NCI-H510A treated with DMSO at 0.1 percent for 48 hours (cell line): ENCODE measurements at regions not wholly inside any gene's neighbourhood (a gene's known extent, or its start where the extent isn't known, plus 50 kb on each side); places are given as distances from the start of the nearest gene placed in this dataset.
A peak's percentile ranks its signal among the peaks of the same experiment; 100 is the strongest.
"Not testable (repeated sequence)": the region's sequence is repeated elsewhere in the genome, so short reads cannot be mapped to it uniquely, and the experiment has no call there.

ENCODE experiments used
- DNase-seq: peaks from one replicate; lab custom pipeline; 2025; lab: John Stamatoyannopoulos, UW

DNA sequence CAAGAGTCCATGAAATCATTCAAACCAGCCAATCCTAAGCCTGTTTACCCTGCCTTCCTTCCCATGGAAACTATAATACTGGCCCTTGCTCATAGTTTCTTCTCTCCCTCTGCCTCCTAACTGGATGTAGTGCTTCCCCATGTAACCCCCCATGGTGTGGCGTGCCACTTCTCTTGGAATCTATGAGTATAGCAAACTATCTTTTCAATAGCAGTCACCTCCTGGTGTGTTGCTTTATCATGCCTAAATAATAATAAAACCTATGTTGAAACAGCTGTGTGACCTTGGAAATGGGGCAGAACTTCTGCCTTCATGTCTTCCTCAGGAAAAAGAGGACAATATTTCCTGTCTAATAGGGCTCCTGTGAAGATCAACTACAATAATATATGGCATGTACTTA is 234.8 kb upstream of the EDNRA start:
- no peak for DNase-seq

DNA sequence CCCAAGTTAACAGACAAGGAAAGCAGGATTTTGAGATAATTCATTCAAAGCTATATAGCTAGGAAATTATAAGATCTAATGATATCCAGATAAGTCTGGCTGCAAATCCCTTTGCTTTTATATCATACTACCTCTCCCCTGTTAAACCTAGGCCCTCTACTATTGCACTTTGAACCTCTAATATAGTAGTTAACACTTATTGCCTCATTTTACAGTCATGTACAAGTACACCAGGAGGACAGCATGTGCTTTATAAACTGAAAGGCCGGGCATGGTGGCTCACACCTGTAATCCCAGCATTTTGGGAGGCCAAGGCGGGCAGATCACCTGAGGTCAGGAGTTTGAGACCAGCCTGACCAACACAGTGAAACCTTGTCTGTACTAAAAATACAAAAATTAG is 234.4 kb upstream of the EDNRA start:
- DNase-seq: not testable (repeated sequence)

DNA sequence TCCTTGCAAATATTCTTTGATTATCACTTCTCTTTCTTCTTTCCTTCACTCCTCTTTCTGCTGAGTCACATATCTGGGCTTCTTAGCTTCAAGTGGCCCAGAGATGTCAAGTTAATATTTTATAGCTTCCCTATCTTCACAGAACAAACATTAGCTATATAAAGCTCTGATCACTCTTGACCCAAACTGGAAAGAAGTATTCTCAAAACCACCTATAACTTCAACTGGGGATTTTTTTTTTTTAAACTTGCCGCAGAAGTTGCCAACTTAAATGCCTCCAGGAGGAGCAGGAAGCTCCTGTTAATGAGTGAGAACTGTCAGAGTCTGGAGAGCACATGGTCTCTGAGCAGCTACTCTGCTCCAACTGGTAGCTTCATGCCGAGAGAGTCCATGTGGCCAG is 233.3 kb upstream of the EDNRA start:
- no peak for DNase-seq

DNA sequence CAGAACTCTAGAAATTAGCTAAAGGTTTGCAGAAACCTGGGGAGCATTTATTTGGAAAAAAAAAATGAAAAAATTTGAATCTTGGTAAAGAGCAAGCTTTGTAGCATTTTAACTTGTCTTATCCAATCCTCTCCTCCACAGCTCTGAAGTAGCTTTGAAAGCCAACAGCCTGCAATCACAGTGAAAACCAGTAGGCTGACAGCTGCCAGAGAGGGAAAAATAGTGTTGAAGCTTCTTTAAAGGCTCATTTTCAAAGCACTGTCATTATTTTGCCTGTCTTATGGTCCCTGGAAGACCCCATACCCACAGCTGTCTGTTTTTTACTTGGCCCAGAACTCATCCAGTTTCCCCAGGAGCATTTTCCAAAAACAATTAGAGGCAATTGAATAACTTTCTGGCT is 230.8 kb upstream of the EDNRA start:
- DNase-seq: no peak

DNA sequence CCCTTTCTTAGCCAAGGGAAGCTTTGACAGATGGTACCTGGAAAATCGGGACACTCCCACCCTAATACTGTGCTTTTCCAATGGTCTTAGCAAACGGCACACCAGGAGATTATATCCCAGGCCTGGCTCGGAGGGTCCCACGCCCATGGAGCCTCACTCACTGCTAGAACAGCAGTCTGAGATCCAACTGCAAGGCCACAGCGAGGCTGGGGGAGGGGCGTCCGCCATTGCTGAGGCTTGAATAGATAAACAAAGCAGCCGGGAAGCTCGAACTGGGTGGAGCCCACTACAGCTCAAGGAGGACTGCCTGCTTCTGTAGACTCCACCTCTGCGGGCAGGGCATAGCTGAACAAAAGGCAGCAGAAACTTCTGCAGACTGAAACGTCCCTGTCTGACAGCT is 225.6 kb upstream of the EDNRA start:
- DNase-seq: not testable (repeated sequence)

DNA sequence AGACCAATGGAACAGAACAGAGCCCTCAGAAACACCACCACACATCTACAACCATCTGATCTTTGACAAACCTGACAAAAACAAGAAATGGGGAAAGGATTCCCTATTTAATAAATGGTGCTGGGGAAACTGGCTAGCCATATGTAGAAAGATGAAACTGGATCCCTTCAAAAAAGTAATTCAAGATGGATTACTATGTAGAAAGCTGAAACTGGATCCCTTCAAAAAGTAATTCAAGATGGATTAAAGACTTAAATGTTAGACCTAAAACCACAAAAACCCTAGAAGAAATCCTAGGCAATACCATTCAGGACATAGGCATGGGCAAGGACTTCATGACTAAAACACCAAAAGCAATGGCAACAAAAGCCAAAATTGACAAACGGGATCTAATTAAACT is 221.6 kb upstream of the EDNRA start:
- not testable (repeated sequence) for DNase-seq

DNA sequence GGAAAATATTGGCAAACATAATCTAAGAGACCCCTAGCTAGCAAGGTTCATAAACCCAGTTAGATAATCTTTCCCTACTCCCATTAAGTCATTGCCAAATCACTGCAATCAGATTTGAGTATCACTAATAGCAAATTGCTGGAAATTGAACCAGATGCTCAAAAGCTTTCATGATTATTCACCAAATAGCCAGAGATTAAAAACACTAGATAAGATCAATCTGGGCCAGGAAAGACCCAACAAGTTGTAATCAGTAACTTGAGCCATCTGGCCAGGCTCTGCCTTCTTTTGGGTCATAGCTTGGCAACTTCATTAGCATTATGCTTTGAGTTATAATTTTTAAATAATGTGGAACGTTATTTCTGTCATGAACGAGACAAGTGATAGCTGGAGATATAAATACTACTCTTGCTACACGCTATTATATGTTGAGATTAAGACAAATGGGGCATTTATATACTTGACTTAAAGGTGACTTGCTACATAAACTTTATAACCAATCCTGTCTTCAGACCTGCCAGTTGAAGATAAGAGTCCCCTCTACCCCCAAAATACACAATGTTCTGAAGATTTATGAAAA is 196.6 kb upstream of the EDNRA start:
- DNase-seq: no peak

DNA sequence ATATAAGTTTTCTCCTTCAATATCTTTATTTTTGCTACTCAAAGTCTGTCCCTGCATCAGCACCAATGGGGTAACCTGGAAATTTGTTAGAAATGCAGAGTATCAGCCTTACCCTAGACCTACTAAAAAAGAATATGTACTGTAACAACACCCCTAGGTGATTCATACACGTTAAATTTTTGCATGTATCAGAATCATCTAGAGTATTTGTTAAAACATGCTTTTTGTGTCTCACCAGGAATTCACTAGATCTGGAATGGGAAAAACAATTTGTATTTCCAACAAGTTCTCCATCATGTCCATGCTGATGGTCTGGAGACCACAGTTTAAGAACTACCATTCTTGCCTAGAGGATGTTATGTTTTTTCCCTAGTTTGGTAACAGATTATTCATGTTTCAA is 196.0 kb upstream of the EDNRA start:
- no peak for DNase-seq

DNA sequence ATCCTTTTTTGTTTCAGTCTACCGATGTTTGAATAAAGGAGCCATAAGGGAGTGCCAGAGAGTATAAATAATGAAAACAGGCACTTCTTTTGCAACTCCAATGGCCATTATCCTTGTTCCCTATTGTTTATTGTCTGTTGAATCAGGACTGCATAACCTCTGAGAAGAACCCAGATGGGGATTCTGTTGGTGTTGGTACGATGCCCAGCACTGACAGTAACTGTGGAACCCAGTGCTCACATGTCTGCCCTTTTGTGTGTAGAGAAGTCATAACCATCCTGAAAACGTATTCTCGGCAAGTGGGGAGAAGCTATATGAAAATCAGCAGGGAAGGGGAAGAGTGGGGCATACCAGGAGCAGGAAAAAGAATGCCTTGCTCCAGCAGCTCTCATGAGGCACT is 195.1 kb upstream of the EDNRA start:
- DNase-seq: no peak

DNA sequence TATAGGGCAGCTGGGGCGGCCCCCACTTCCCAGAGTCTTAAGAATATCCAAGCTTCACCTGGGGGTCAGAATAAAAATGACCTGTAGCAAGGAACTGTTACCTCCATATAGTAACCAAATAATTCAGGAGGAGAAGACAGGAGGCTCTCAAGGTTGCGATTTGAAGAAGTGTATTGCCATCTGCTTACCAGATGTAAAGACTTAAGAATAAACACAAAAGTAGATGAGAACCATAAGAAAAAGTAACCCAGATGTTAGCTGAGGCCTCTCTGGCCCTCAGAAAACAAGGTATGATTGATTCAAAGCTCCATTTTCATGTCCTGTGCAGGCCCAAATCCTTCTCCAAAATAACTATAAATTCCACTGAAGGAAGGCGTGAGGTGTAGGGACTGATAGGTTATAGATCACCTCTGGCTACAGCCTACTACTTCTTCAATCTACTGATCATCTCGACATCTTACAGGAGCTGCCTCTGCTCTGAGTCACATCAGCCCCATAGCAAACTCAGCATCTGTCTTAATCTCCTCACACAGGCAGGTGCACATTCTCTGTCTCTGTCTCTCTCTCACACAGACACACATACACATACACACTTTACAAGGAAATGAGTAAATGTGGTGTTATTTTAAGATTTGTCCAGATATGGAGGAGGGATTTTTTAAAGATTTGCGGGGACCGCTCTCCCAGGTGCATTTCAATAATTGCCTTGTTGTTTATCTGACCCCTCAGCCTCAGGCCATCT is 193.9 kb upstream of the EDNRA start:
- no peak for DNase-seq

DNA sequence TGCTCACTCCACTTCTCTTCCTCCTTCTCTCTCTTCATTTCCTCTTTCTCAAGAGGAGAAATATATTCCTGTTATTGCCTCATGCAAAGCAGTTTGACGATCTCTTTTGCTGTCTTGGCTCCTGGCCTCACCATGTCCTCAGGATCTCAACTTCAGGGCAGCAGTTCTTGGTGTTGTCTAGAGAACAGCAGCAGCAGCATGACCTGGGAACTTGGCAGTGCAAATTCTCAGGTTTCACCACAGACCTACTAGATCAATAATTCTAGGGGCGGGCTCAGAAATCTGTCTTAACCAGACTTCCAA is 193.4 kb upstream of the EDNRA start:
- DNase-seq: no peak

DNA sequence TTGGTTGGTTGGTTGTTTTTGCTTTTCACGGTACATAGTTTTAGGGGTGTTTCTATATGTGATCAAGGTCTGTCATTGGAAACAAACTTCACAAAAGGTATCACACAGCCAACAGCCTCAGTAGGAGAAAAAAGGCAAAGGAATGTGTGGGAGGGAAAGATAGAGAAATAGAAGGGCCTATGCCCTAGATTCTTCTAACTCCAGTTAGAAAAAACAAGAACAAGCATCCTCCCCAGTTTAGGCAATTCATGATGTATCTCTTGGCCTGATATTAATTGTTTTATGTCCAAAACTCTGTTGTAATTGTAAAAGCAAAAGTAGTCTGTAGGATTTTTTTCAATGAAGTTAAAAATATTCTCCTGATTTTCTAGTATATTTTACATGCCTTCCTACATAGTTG is 192.4 kb upstream of the EDNRA start:
- DNase-seq: no peak

DNA sequence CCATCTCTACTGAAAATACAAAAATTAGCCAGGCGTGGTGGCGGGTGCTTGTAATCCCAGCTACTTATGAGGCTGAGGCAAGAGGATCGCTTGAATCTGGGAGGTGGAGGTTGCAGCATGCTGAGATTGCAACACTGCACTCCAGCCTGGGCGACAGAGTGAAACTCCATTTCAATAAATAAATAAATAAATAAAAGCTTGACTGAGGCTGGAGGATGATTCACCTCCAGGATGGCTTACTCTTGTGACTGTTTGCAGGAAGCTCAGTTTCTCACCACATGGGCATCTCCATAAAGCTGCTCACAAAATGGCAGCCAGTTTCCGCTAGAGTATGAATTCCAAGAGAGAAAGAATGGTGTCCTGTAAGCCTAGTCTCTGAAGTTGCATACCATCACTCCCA is 191.7 kb upstream of the EDNRA start:
- no peak for DNase-seq

DNA sequence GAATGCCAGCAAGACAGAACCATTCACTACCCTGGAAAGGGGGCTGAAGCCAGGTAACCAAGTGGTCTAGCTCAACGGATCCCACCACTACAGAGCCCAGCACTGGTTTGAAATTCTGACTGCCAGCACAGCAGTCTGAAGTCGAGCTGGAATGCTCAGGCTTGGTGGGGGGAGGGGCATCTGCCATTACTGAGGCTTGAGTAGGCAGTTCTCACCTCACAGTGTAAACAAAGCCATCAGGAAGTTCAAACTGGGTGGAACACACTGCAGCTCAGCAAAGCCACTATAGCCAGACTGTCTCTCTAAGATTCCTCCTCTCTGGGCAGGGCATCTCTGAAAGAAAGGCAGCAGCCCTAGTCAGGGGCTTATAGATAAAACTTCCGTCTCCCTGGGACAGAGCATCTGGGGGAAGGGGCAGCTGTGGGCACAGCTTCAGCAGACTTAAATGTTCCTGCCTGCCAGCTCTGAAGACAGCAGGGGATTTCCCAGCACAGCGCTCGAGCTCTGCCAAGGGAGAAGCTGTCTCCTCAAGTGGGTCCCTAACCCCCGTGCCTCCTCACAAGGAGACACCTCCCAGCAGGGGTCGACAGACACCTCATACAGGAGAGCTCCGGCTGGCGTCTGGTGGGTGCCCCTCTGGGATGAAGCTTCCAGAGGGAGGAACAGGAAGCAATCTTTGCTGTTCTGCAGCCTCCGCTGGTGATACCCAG is 188.1 kb upstream of the EDNRA start:
- DNase-seq: peak; percentile 14

DNA sequence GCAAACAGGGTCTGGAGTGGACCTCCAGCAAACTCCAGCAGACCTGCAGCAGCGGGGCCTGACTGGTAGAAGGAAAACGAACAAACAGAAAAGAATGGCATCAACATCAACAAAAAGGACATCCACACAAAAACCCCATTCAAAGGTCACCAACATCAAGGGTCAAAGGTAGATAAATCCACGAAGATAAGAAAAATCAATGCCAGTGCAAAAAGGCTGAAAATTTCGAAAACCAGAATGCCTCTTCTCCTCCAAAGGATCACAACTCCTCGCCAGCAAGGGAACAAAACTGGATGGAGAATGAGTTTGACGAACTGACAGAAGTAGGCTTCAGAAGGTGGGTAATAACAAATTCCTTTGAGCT is 187.6 kb upstream of the EDNRA start:
- not testable (repeated sequence) for DNase-seq

DNA sequence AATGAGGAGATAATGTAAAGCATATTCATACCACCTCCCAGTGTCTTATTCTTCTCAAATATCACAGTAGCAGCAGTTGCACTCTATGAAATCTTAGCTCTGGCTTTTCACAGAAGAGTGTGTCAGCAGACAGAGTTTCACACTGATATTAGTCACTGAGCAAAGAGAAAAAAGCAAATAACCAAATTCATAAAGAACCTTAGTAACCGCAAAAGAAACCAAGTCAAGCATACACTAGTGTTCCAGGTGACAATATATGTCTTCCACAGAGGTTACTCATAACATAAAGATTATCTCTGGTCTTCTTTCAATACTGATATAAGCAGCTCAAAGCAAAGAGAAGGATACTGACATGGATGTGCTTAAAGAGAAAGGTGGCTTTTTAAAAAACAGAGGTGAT is 181.7 kb upstream of the EDNRA start:
- no peak for DNase-seq

DNA sequence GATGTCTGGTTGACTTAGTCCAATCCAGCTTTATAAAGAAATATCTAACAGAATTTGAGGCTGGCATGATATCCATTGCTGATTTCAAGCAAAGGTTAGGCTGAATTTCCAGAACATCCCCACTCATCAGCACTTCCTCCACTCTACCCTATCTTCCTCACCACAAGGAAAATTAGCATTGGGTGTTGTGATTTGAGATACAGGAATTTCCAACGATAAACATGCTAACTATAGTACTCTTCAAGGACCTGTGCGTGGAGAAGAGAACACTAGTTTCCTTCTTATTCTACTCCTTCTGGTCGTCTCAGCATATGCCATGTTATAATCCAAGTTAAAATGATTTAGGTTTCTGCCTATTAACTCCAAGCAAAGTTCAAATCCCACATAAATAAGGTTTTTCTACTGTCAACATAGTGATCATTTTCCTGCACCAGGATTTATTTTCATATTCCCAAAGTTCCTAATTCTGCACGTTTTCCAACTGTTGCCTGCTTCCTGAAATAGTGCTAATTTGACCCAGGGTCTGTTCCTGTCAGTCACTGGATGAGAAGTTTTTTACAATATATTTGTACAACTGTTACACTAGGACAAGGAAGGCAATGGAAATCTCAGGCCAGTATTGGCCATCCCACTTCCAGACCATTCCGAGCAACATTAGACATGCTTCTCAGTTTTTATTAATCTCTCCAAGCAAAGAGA is 177.6 kb upstream of the EDNRA start:
- no peak for DNase-seq

DNA sequence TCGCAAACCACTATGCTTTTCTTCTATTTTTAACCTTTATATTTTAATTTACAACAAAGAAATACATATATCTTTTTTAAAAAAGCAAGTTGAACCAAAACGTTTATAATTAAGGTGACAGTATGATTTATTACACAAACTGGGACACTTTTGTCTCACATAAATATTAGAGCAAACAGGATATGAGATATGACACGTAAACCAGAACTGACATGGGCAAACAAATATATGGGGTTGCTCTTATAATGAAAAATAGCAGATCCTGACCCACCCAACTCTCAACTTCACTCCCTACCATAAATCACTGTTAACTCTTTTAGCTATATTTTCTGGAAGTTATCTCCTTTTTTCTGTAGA is 177.0 kb upstream of the EDNRA start:
- no peak for DNase-seq

DNA sequence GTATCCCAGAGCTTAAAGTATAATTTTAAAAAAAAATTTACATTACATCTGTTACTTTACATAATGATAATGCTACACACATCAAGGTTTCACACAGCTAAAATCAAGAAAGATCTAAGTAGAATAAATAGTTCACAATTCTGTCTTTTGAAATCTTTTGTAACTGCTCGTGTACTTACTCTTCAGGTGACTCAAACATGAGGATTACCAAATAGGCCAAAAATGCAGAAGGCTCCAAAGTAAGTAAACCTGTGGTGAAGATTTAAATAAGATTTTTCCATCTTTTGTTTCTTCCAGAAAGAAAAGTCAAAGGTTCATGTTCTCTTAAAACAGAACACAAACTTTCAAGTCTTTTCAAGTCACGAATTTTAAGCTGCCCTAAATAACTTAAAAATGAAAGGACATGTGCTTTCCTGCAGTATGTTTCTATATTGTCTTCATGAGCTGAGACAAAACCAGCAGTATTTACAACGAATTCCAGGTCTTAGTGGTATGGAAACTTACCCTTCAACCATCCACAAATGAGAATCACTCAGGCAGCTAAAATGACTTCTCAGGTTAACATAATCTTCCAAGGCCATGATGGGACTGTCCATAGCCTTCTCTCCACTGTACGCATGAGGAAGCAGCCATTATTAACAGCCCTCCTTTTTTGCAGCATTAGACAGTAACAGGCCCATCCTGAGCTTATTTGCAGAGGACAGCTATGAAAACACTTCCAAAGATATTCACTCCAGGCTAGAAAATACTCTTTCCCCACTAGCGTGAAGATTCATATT is 172.8 kb upstream of the EDNRA start:
- no peak for DNase-seq

DNA sequence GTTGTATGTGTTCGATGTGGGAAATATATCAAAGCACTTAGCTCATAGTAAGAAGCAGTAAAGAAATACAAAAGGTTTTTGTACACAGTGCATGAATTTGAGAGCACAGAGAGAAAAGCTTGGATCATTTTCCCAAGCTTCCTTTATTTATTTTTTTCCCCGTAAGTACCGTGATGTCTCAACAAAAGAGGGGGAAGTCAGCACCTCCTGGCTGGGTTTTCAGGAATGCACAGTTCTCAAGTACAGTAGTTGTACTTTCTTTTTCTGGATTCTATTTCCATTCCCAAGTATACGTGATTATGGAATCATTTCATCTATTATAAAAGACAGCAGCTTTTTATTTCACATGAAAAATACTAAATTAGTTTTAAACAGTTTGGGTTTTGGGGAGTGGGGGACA is 171.5 kb upstream of the EDNRA start:
- no peak for DNase-seq

DNA sequence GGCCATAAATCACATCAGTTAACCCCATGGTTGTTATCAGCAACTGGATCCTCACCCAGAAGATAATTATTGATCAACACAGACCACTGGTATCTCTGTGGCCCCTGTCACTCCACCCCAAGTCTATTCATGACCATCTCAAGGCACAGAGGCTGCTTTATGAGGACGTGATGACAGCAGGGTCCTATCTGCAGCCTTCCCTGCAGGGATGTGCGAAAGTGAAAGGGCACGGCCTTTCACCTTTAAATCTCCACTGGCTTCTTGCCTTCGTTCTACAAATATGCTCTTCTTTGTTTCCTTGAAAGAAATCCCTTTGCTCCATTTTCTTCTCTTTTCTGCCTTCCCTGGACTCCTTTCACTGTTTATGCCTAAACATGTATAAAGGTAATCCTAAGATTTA is 170.6 kb upstream of the EDNRA start:
- no peak for DNase-seq

DNA sequence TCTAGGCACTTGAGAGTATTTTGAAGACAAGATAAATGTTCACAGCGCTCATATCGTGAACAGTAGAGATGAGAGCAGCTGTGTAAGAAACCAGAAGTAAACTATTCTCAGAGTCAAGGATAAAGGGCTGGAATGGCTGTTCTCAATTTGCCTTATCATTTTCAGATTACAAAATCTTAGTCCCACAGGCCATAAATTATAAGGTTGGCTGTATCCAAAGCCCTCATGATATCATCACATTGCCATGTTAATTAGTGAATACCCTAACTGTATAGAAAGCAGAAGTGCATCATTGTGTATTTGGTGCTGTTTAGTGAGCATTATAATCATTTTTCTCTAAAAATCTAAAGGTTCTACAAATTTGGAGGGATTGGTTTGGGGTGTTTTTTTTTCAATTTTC is 168.9 kb upstream of the EDNRA start:
- DNase-seq: no peak
